ENCODE measurements at regions not wholly inside any gene's neighbourhood (a gene's known extent, or its start where the extent isn't known, plus 50 kb on each side); places are given as distances from the start of the nearest gene placed in this dataset.

- no peak overlapping the region for H3K4me3 ChIP-seq (ENCODE audit: low read depth, low read length)
- TF ChIP-seq CTCF (IDR thresholded peaks at IDR 0.05; ENCODE audit: borderline replicate concordance, insufficient read depth, low read depth, low read length) = no peak
Measured at GRCh38 chr4:82223715-82224114, 150.1 kb downstream of the HNRNPD start.

GRCh38 chr4:82219346-82219745, 154.4 kb downstream of the HNRNPD start:
- TF ChIP-seq CTCF (IDR thresholded peaks at IDR 0.05; ENCODE audit: borderline replicate concordance, insufficient read depth, low read depth, low read length) = no peak
- H3K4me3 ChIP-seq (ENCODE audit: low read depth, low read length) = no peak overlapping the region

GRCh38 chr4:82217986-82218715, 155.6 kb downstream of the HNRNPD start:
- no peak overlapping the region for H3K4me3 ChIP-seq (ENCODE audit: low read depth, low read length)

GRCh38 chr4:82216219-82216618, 157.6 kb downstream of the HNRNPD start:
- no peak for TF ChIP-seq CTCF (IDR thresholded peaks at IDR 0.05; ENCODE audit: borderline replicate concordance, insufficient read depth, low read depth, low read length)
- no peak overlapping the region for H3K4me3 ChIP-seq (ENCODE audit: low read depth, low read length)

More at GRCh38 chr4:82217986-82218715, 155.6 kb downstream of the HNRNPD start:
- peak; percentile 24; the same call in 1 of the 2 replicates for TF ChIP-seq CTCF (IDR thresholded peaks at IDR 0.05; ENCODE audit: borderline replicate concordance, insufficient read depth, low read depth, low read length)

- H3K4me3 ChIP-seq (ENCODE audit: low read depth, low read length) = no peak overlapping the region
- no peak for TF ChIP-seq CTCF (IDR thresholded peaks at IDR 0.05; ENCODE audit: borderline replicate concordance, insufficient read depth, low read depth, low read length)
Measured at GRCh38 chr4:82215800-82216199, 158.0 kb downstream of the HNRNPD start.

- no peak overlapping the region for H3K4me3 ChIP-seq (ENCODE audit: low read depth, low read length)
- TF ChIP-seq CTCF (IDR thresholded peaks at IDR 0.05; ENCODE audit: borderline replicate concordance, insufficient read depth, low read depth, low read length) = no peak
Measured at GRCh38 chr4:82215039-82215438, 158.8 kb downstream of the HNRNPD start.
